ENCODE measurements at regions not wholly inside any gene's neighbourhood (a gene's known extent, or its start where the extent isn't known, plus 50 kb on each side); places are given as distances from the start of the nearest gene placed in this dataset.

- DNase-seq (ENCODE audit: low spot score), result no peak
Measured at GRCh38 chr2:12498286-12498685, 218.4 kb upstream of the TRIB2 start.

DNA sequence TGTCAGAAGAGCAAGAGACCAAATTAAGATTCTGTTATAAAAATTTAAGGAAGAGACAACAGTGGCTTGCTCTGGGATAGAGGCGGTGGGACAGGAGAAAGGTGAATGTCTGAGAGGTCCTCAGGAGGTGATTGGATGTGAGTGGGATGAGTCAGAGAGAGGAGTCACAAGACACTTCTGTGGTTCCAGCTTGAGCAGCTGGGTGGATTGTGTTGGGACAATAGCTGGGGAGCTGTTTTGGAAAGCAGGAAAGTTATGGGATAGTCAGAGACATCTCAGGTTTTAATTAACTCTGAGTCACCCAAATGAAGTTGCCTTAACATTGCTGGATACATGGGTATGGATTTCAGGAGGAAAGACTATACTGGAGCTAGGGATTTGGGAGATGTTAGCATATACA, 218.0 kb upstream of the TRIB2 start:
- peak; percentile 30 for DNase-seq (ENCODE audit: low spot score)

GRCh38 chr2:12500899-12501298, 215.8 kb upstream of the TRIB2 start:
- no peak for DNase-seq (ENCODE audit: low spot score)

DNA sequence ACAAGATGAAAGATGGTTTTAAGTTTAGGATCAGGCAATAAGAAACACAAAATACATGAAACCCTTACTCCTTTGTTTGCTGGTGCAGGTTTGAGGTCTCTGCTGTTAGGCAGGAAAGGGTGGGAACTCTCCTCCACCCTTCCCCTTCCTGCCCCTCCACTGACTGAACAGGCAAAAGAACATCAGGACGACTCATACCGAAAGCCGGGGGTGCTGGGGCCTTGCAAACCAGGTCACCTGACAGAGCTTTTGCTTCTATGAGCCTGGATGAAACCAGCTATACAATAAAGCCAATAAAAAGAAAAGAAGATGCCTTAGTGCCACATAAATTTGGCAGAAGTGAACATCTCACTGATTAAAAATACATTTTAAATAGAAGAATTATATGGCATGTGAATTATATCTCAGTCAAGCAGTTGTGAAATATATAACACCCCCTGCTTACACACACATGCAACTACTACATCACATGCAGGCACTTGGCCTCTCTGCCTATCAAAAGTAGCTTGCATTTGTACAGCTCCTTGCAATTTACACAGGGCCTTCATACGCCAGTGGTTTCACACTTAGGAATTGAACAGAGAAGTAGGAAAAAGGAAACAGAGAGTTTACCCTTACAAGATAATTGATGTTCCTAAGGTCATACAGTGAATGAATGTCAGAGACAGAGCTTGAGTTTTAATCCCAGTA, 215.1 kb upstream of the TRIB2 start:
- DNase-seq (ENCODE audit: low spot score), result peak; percentile 34

GRCh38 chr2:12502759-12503158, 214.0 kb upstream of the TRIB2 start:
- no peak for DNase-seq (ENCODE audit: low spot score)

DNA sequence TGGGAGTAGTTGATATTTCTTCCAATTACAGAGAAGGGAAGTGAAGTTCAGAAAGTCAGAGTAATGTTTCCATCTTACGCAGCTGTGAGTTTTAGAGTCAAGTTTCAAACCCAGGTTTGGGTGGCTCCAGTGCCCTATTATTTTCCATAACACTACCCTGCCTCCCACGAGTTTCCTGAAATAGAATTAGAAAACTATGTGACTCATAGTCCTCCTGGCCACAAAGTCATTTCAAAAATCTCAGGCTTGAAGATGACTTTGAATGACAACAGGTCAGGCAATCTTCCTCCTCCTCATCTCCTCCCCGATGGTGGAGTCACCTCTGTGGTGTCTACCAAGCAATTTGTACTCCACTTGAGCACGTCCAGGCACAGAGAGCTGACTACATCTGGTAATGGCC, 212.3 kb upstream of the TRIB2 start:
- DNase-seq (ENCODE audit: low spot score), result no peak

- DNase-seq (ENCODE audit: low spot score), result no peak
Measured at GRCh38 chr2:12506846-12507245, 209.9 kb upstream of the TRIB2 start.

- DNase-seq (ENCODE audit: low spot score), result no peak
Measured at GRCh38 chr2:12507295-12507694, 209.4 kb upstream of the TRIB2 start.

DNA sequence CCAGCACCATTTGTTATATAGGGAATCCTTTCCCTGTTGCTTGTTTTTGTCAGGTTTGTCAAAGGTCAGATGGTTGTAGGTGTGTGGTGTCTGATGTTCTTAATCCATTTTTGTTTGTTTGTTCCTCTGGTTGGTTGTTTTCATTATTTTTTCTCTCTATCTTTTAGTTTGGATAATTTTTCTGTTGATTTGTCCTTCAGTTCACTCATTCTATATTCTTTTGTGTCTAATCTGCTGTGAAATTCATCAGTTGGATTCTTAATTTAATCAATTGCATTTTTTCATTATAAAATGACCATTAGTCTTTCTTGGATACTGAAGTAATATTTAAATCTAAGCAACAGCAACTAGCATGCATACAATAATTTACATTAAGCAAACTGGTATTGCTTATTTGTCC, 206.7 kb upstream of the TRIB2 start:
- DNase-seq (ENCODE audit: low spot score), result no peak

DNA sequence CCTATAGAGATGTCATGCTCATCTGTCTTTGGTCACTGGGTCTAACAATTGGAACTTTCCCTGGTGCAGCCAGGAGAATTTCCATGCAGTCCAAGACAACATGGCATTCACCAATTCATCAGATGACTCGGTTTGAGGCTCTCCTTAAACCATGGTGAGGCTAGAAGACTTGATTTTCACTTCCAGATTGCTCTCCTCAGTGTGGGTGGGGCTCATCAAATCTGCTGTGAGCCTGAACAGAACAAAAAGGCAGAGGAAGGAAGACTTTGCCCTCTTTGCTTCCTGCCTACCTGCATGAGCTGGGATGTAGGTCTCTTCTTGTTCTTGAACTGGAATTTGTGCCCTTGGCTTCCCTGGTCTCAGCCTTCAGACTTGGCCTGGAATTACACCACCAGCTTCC, 203.4 kb upstream of the TRIB2 start:
- DNase-seq (ENCODE audit: low spot score), result no peak

DNA sequence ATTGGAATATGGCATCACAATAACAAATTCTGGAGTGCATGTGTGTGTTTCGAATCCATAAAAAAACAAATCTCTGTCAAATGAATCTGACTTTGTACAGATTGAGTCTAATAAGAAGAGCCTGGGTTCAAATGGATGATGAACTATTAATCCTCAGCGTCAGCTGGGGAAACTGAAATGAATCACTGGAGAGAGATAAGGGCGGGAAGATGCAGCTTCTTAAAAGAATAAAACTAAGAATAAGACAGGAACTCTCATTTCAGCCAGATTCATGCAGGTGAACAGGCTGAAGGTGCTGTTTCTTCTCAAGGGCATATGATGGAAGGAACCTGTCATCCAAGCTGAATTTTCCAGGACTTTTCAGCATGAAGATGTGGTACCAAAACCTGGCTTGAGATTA, 202.6 kb upstream of the TRIB2 start:
- no peak for DNase-seq (ENCODE audit: low spot score)

DNA sequence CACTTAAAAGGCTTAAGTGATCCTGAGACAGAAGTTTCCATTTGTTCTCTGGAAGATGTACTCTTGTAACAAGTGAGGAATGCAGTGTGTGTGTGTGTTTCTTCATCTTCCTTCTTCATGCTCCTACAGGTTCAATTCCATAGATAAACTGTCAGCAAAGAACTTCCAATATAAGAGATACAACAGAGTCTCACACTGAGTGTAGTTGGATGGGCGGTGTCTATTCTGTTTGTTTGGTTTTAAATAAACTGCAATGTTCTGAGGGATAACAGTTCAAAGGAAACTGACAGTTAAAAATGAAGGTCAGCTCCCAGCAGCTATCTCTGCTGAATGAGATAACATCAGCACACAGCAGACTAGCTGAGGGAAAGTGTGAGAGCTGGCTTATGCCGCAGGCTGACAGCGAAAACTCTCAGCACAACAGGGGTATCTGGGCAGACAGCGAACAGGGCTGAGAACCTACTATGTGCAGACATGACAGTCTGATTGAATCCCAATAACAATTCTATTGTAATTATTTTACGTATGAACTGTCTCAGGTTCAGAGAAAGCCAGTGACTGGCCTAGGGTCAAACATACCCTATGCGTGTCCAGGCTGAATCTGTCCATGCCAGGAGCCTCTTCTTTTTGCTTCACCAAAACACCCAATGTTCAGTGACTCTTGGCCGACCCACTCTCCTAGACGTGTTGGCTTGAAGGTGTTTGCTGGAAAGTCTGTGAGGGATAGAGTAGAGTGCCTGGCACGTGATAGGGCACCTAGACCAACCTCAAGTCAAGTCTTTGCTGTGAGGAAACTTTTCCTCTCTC, 201.9 kb upstream of the TRIB2 start:
- no peak for DNase-seq (ENCODE audit: low spot score)

GRCh38 chr2:12515871-12516270, 200.9 kb upstream of the TRIB2 start:
- no peak for DNase-seq (ENCODE audit: low spot score)

DNA sequence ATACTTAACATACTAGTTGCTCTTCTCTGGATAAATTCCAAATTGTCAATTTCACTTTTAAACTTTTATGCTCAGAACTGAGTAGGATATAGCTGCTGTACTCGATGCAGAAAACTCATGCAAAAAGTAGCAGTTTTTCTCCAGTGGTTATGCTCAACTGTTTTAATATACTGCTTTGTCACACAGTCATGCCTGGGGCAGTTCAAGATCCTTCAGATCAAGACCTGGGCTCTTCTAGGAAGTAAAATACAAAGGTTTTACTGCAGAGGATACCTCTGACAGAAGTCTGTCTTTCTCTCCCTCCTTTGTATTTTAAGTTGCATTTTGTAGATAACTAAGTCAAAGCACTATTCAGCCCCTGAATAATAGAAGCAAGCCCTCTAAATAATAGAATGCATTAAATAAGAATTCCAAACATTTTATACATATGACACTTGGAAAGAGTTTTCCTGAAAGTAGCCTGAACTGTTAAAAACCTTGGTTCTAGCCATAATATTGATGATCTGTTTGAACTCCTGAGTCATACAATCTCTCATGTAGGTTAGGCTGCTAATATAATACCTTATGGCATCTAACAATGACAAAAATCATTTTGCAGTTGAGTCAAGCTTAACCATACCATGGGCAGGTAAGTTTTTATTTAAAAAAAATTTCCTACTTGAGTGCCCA, 183.3 kb upstream of the TRIB2 start:
- DNase-seq (ENCODE audit: low spot score), result no peak

DNA sequence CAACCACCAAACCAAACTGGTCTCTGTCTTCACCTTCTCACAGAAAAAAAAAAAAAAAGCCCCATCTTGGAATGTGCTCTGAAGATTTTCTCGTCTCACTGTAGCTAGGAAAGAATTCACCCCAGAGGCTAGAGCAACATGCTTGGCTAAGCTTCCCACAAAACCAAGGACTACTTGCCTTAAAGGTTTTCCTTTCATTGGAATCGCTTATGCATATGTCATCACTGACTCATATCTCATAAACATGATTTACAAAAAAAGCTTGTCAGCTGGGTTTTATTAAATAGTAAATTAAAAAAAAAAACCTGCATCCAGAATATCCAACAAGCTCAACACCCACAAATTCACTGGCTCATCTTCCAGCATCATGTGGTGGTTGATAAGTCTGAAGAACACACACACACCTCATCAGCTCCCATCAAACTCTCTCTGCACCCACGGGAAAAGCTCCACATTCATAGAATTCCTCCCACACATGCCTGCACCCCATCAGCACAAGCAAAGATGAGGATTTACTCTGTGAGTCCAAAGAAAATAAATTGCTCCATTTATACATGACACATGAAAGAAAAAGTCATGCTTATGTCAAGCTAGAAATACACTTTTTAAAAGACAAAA, 182.0 kb upstream of the TRIB2 start:
- DNase-seq (ENCODE audit: low spot score), result no peak

GRCh38 chr2:12536976-12537375, 179.8 kb upstream of the TRIB2 start:
- no peak for DNase-seq (ENCODE audit: low spot score)

DNA sequence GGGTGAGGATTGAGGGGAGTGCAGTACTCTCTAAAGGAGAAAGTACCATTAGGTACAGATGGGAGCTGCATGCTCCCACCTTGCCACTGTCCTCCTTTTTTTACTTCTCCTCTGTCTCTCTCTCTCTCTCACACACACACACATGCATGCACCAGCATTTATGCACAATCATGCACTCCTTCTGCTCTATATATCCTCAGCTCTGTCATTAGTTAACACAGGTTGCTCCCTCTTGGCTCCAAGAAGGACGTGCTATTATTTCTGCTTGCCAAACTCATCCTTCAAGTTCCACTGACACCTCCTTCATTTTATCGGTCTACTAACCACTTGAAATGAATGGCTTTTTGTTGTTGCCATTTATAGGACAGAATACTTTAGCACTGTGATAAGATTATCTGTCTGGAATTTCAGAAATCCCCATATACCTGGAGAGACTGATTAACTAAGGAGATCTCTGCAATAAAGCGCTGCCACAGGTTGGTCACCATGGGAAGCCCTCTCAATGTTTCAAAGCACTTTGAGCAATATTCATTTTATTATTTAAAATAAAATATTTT, 178.5 kb upstream of the TRIB2 start:
- DNase-seq (ENCODE audit: low spot score), result no peak

- no peak for DNase-seq (ENCODE audit: low spot score)
Measured at GRCh38 chr2:12539336-12539735, 177.4 kb upstream of the TRIB2 start.

GRCh38 chr2:12539776-12540562, 176.8 kb upstream of the TRIB2 start:
- no peak for DNase-seq (ENCODE audit: low spot score)

- DNase-seq (ENCODE audit: low spot score), result no peak
Measured at GRCh38 chr2:12543076-12543977, 173.4 kb upstream of the TRIB2 start.
